WTC11 (cell line): ENCODE measurements at regions not wholly inside any gene's neighbourhood (a gene's known extent, or its start where the extent isn't known, plus 50 kb on each side); places are given as distances from the start of the nearest gene placed in this dataset.

Experiments
- ATAC-seq: fragments of 200-7000 bp; cut with Tn5 transposase; 2 replicates; pipeline ENCODE4 v1.10.0; 2021; ENCODE audit warnings: mild to moderate bottlenecking, moderate library complexity
- CTCF ChIA-PET: fragments of 300-600 bp; sonication (Branson Sonifier 250); formaldehyde crosslinking; loops from one replicate; lab custom pipeline; 2021; ENCODE audit warnings: antibody characterized with exemption; lab: Charles Lee
- POLR2A ChIA-PET: fragments of 350-600 bp; sonication (Branson Sonifier 250); formaldehyde crosslinking; loops from one replicate; lab custom pipeline; 2021; ENCODE audit warnings: antibody characterized with exemption; lab: Charles Lee
- DNase-seq: peaks from one replicate; pipeline ENCODE4 v3.0.0; 2021; ENCODE audit warnings: low spot score
- H3K27ac Mint-ChIP-seq: 2 replicates; pipeline ENCODE4 v1.8.0; 2021; ENCODE audit warnings: mixed read lengths
- H3K27me3 Mint-ChIP-seq: 2 replicates; pipeline ENCODE4 v1.8.0; 2021; ENCODE audit warnings: low read depth, mild to moderate bottlenecking, moderate library complexity, mixed read lengths
- H3K36me3 Mint-ChIP-seq: 2 replicates; pipeline ENCODE4 v1.8.0; 2021; ENCODE audit warnings: mixed read lengths
- H3K4me1 Mint-ChIP-seq: 2 replicates; pipeline ENCODE4 v1.8.0; 2022; ENCODE audit warnings: mixed read lengths
- H3K4me3 Mint-ChIP-seq: 2 replicates; pipeline ENCODE4 v1.8.0; 2021; ENCODE audit warnings: mild to moderate bottlenecking, moderate library complexity, mixed read lengths
- H3K9me3 Mint-ChIP-seq: 2 replicates; pipeline ENCODE4 v1.8.0; 2021; ENCODE audit warnings: mixed read lengths
- CBFB ChIP-seq: sonication (generic); formaldehyde crosslinking; IDR thresholded peaks from 2 replicates; pipeline ENCODE4 v1.8.1; 2022; ENCODE audit warnings: mild to moderate bottlenecking, low read depth, missing genetic modification reagents
- HMGA2 ChIP-seq: fragments of 250-450 bp; sonication (Bioruptor Pico); IDR thresholded peaks from 2 replicates; pipeline ENCODE4 v1.4.0; 2021; ENCODE audit warnings: mild to moderate bottlenecking, moderate library complexity
- NFATC4 ChIP-seq: fragments of 250-450 bp; sonication (Bioruptor Pico); IDR thresholded peaks from 2 replicates; pipeline ENCODE4 v1.9.0; 2021; ENCODE audit warnings: mild to moderate bottlenecking
- NFYB ChIP-seq: sonication (generic); formaldehyde crosslinking; conservative IDR thresholded peaks from 2 replicates; pipeline ENCODE4 v1.8.0; 2022; ENCODE audit warnings: low read depth, missing genetic modification reagents
- ZNF121 ChIP-seq: sonication (generic); formaldehyde crosslinking; IDR thresholded peaks from 2 replicates; pipeline ENCODE4 v1.8.0; 2023; ENCODE audit warnings: missing genetic modification reagents
- ZNF138 ChIP-seq: sonication (generic); formaldehyde crosslinking; conservative IDR thresholded peaks from 2 replicates; pipeline ENCODE4 v1.8.1; 2022; ENCODE audit warnings: mild to moderate bottlenecking, moderate library complexity, missing genetic modification reagents
- ZNF317 ChIP-seq: sonication (generic); formaldehyde crosslinking; IDR thresholded peaks from 2 replicates; pipeline ENCODE4 v1.8.1; 2023; ENCODE audit warnings: low read depth, mild to moderate bottlenecking, moderate library complexity, missing genetic modification reagents, borderline replicate concordance
- ZNF416 ChIP-seq: fragments of 250-450 bp; sonication (Bioruptor Pico); IDR thresholded peaks from 2 replicates; pipeline ENCODE4 v1.9.0; 2021; ENCODE audit warnings: mild to moderate bottlenecking, inconsistent platforms
- ZNF423 ChIP-seq: fragments of 250-450 bp; sonication (Bioruptor Pico); IDR thresholded peaks from 2 replicates; pipeline ENCODE4 v2.1.2; 2022; ENCODE audit warnings: mild to moderate bottlenecking, moderate library complexity
- TF ChIP-seq, protein P1 (sequence below): sonication (generic); formaldehyde crosslinking; IDR thresholded peaks from 2 replicates; pipeline ENCODE4 v1.8.0; 2023; ENCODE audit warnings: missing genetic modification reagents, mild to moderate bottlenecking, borderline replicate concordance
- TF ChIP-seq, protein P2 (sequence below): fragments of 250-450 bp; sonication (Bioruptor Pico); IDR thresholded peaks from 2 replicates; pipeline ENCODE4 v1.9.0; 2021; ENCODE audit warnings: mild to moderate bottlenecking
- TF ChIP-seq, protein P3 (sequence below): fragments of 250-450 bp; sonication (Bioruptor Pico); conservative IDR thresholded peaks from 2 replicates; pipeline ENCODE4 v1.9.0; 2021; ENCODE audit warnings: mild to moderate bottlenecking
- TF ChIP-seq, protein P4 (sequence below): sonication (generic); formaldehyde crosslinking; IDR thresholded peaks from 2 replicates; pipeline ENCODE4 v1.8.1; 2022; ENCODE audit warnings: low read depth, missing genetic modification reagents, borderline replicate concordance
- TF ChIP-seq, protein P5 (sequence below): fragments of 250-450 bp; sonication (Bioruptor Pico); IDR thresholded peaks from 2 replicates; pipeline ENCODE4 v2.1.2; 2022; ENCODE audit warnings: mild to moderate bottlenecking, moderate library complexity
- TF ChIP-seq, protein P6 (sequence below): fragments of 250-450 bp; sonication (Bioruptor Pico); IDR thresholded peaks from 2 replicates; pipeline ENCODE4 v1.9.0; 2021; ENCODE audit warnings: moderate library complexity, mild to moderate bottlenecking, inconsistent platforms, borderline replicate concordance
- TF ChIP-seq, protein P7 (sequence below): sonication (generic); formaldehyde crosslinking; conservative IDR thresholded peaks from 2 replicates; pipeline ENCODE4 v1.8.1; 2023; ENCODE audit warnings: mild to moderate bottlenecking, low read depth, missing genetic modification reagents, moderate library complexity
- TF ChIP-seq, protein P8 (sequence below): fragments of 250-450 bp; sonication (Bioruptor Pico); IDR thresholded peaks from 2 replicates; pipeline ENCODE4 v1.9.0; 2021; ENCODE audit warnings: mild to moderate bottlenecking, borderline replicate concordance

DNA sequence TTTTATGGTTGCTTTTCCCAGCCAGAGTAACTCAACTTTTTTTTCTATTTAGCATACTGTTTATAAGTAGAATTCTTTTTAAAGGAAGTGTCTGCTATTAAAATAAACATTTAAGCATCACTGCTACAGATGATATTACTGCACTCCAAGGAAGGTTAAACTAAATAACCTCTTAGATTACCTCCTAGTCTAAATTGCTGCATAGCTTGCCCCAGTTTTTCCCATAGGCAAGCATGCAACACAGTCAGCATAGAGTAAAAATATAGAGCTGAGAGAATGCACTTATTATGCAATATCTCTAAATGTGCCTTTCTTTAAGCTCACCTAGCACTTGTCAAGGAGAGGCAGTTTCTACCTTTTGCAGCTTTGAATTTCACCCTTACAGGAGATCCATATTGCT, 1392.4 kb upstream of the CELF2 start:
- no peak for ATAC-seq
- H3K4me1 Mint-ChIP-seq: peaks cover 16% of the 10 kb centered on the region
- DNase-seq: no peak
- CTCF ChIA-PET: no interaction called here
- POLR2A ChIA-PET: interaction anchor here (0.6 kb wide), 1 partner anchor 307 kb away, joined by 3 read pairs; no protein-coding TSS in a partner anchor
- no peaks in the 10 kb centered on the region for H3K36me3 Mint-ChIP-seq
- H3K9me3 Mint-ChIP-seq: peaks cover 15% of the 10 kb centered on the region
- no peaks in the 10 kb centered on the region; the same call in 1 of the 2 replicates for H3K27me3 Mint-ChIP-seq
- H3K27ac Mint-ChIP-seq: no peak overlapping the region
- H3K4me3 Mint-ChIP-seq: no peak overlapping the region
- TF ChIP-seq, protein P1, sequence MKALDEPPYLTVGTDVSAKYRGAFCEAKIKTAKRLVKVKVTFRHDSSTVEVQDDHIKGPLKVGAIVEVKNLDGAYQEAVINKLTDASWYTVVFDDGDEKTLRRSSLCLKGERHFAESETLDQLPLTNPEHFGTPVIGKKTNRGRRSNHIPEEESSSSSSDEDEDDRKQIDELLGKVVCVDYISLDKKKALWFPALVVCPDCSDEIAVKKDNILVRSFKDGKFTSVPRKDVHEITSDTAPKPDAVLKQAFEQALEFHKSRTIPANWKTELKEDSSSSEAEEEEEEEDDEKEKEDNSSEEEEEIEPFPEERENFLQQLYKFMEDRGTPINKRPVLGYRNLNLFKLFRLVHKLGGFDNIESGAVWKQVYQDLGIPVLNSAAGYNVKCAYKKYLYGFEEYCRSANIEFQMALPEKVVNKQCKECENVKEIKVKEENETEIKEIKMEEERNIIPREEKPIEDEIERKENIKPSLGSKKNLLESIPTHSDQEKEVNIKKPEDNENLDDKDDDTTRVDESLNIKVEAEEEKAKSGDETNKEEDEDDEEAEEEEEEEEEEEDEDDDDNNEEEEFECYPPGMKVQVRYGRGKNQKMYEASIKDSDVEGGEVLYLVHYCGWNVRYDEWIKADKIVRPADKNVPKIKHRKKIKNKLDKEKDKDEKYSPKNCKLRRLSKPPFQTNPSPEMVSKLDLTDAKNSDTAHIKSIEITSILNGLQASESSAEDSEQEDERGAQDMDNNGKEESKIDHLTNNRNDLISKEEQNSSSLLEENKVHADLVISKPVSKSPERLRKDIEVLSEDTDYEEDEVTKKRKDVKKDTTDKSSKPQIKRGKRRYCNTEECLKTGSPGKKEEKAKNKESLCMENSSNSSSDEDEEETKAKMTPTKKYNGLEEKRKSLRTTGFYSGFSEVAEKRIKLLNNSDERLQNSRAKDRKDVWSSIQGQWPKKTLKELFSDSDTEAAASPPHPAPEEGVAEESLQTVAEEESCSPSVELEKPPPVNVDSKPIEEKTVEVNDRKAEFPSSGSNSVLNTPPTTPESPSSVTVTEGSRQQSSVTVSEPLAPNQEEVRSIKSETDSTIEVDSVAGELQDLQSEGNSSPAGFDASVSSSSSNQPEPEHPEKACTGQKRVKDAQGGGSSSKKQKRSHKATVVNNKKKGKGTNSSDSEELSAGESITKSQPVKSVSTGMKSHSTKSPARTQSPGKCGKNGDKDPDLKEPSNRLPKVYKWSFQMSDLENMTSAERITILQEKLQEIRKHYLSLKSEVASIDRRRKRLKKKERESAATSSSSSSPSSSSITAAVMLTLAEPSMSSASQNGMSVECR (CRISPR knock-in tag): no peak
- no peak for TF ChIP-seq CBFB (CRISPR knock-in tag)
- TF ChIP-seq, protein P2, sequence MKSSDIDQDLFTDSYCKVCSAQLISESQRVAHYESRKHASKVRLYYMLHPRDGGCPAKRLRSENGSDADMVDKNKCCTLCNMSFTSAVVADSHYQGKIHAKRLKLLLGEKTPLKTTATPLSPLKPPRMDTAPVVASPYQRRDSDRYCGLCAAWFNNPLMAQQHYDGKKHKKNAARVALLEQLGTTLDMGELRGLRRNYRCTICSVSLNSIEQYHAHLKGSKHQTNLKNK (CRISPR knock-in tag): no peak
- TF ChIP-seq, protein P3, sequence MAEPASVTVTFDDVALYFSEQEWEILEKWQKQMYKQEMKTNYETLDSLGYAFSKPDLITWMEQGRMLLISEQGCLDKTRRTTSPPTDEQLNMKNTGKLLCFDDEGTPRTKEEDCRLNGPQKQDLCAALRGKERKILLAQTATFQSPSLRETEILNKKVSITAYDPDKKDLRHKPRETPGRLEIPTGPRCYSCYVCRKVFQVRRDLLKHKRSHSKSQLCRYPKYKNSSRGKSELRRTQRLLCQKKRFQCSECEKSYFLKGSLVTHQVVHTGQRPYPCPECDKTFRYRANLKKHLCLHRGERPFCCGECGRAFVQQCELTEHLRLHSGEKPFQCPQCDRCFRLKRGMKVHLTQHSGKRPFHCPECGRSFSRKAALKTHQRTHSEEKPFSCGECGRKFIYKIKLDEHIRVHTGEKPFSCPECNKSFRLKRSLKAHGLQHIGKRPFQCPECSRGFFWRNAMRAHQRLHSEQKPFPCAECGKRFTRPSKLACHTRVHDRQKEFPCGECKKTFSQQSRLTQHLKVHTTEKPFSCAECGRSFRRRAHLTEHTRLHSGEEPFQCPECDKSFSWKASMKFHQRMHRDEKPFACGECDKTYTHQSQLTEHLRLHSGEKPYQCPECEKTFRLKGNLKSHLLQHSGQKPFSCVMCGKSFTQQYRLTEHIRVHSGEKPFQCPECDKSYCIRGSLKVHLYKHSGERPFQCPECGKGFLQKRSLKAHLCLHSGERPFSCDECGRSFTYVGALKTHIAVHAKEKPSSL: no peak
- no peak for TF ChIP-seq ZNF317 (CRISPR knock-in tag)
- TF ChIP-seq, protein P4, sequence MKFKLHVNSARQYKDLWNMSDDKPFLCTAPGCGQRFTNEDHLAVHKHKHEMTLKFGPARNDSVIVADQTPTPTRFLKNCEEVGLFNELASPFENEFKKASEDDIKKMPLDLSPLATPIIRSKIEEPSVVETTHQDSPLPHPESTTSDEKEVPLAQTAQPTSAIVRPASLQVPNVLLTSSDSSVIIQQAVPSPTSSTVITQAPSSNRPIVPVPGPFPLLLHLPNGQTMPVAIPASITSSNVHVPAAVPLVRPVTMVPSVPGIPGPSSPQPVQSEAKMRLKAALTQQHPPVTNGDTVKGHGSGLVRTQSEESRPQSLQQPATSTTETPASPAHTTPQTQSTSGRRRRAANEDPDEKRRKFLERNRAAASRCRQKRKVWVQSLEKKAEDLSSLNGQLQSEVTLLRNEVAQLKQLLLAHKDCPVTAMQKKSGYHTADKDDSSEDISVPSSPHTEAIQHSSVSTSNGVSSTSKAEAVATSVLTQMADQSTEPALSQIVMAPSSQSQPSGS: no peak

DNA sequence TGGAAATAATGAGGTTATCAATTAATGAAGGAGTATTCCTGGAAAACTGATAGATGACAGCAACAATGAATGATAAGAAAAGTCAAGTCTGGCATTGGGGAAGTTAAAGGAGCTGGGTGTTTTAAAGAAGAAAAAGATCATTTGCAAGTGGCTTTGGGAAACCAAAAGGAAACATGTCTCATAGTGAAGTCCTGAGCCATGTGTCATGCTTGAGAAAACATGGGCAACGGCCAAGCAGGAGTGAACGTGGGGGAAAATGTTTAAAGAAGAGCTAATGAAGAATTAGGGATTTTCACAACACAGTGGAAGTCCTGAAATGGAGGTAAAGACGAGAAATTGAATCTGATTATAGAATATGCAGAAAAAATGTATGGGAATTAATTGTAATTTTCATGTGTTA, 1383.2 kb upstream of the CELF2 start:
- POLR2A ChIA-PET: no interaction called here
- no peak overlapping the region for H3K27ac Mint-ChIP-seq
- DNase-seq (no peak), ATAC-seq (no peak)
- CTCF ChIA-PET: no interaction called here
- no peak overlapping the region for H3K4me3 Mint-ChIP-seq
- H3K9me3 Mint-ChIP-seq: peaks cover 9% of the 10 kb centered on the region
- no peaks in the 10 kb centered on the region for H3K36me3 Mint-ChIP-seq
- TF ChIP-seq, protein P5, sequence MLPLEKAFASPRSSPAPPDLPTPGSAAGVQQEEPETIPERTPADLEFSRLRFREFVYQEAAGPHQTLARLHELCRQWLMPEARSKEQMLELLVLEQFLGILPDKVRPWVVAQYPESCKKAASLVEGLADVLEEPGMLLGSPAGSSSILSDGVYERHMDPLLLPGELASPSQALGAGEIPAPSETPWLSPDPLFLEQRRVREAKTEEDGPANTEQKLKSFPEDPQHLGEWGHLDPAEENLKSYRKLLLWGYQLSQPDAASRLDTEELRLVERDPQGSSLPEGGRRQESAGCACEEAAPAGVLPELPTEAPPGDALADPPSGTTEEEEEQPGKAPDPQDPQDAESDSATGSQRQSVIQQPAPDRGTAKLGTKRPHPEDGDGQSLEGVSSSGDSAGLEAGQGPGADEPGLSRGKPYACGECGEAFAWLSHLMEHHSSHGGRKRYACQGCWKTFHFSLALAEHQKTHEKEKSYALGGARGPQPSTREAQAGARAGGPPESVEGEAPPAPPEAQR (CRISPR knock-in tag): no peak
- TF ChIP-seq NFYB (CRISPR knock-in tag): no peak
- no peak for TF ChIP-seq ZNF423 (CRISPR knock-in tag)
- TF ChIP-seq HMGA2 (CRISPR knock-in tag): no peak
- no peak for TF ChIP-seq ZNF416 (CRISPR knock-in tag)
- TF ChIP-seq, protein P6, sequence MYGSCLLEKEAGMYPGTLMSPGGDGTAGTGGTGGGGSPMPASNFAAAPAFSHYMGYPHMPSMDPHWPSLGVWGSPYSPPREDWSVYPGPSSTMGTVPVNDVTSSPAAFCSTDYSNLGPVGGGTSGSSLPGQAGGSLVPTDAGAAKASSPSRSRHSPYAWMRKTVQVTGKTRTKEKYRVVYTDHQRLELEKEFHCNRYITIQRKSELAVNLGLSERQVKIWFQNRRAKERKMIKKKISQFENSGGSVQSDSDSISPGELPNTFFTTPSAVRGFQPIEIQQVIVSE (CRISPR knock-in tag): no peak
- TF ChIP-seq, protein P7, sequence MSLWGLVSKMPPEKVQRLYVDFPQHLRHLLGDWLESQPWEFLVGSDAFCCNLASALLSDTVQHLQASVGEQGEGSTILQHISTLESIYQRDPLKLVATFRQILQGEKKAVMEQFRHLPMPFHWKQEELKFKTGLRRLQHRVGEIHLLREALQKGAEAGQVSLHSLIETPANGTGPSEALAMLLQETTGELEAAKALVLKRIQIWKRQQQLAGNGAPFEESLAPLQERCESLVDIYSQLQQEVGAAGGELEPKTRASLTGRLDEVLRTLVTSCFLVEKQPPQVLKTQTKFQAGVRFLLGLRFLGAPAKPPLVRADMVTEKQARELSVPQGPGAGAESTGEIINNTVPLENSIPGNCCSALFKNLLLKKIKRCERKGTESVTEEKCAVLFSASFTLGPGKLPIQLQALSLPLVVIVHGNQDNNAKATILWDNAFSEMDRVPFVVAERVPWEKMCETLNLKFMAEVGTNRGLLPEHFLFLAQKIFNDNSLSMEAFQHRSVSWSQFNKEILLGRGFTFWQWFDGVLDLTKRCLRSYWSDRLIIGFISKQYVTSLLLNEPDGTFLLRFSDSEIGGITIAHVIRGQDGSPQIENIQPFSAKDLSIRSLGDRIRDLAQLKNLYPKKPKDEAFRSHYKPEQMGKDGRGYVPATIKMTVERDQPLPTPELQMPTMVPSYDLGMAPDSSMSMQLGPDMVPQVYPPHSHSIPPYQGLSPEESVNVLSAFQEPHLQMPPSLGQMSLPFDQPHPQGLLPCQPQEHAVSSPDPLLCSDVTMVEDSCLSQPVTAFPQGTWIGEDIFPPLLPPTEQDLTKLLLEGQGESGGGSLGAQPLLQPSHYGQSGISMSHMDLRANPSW (CRISPR knock-in tag): no peak
- TF ChIP-seq NFATC4: no peak
- no peak for TF ChIP-seq ZNF121
- no peak for TF ChIP-seq ZNF138 (CRISPR knock-in tag)
- TF ChIP-seq, protein P8, sequence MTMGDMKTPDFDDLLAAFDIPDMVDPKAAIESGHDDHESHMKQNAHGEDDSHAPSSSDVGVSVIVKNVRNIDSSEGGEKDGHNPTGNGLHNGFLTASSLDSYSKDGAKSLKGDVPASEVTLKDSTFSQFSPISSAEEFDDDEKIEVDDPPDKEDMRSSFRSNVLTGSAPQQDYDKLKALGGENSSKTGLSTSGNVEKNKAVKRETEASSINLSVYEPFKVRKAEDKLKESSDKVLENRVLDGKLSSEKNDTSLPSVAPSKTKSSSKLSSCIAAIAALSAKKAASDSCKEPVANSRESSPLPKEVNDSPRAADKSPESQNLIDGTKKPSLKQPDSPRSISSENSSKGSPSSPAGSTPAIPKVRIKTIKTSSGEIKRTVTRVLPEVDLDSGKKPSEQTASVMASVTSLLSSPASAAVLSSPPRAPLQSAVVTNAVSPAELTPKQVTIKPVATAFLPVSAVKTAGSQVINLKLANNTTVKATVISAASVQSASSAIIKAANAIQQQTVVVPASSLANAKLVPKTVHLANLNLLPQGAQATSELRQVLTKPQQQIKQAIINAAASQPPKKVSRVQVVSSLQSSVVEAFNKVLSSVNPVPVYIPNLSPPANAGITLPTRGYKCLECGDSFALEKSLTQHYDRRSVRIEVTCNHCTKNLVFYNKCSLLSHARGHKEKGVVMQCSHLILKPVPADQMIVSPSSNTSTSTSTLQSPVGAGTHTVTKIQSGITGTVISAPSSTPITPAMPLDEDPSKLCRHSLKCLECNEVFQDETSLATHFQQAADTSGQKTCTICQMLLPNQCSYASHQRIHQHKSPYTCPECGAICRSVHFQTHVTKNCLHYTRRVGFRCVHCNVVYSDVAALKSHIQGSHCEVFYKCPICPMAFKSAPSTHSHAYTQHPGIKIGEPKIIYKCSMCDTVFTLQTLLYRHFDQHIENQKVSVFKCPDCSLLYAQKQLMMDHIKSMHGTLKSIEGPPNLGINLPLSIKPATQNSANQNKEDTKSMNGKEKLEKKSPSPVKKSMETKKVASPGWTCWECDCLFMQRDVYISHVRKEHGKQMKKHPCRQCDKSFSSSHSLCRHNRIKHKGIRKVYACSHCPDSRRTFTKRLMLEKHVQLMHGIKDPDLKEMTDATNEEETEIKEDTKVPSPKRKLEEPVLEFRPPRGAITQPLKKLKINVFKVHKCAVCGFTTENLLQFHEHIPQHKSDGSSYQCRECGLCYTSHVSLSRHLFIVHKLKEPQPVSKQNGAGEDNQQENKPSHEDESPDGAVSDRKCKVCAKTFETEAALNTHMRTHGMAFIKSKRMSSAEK: no peak
- H3K4me1 Mint-ChIP-seq: no peaks in the 10 kb centered on the region
- no peaks in the 10 kb centered on the region for H3K27me3 Mint-ChIP-seq
